SK-N-SH (cell line): ENCODE measurements at regions not wholly inside any gene's neighbourhood (a gene's known extent, or its start where the extent isn't known, plus 50 kb on each side); places are given as distances from the start of the nearest gene placed in this dataset.

Source experiments
- CTCF ChIA-PET: fragments of 300-600, 350-600 bp; formaldehyde crosslinking; extraction: SDS; loops from one replicate; lab custom pipeline; 2021; lab: Yijun Ruan, JAX
- POLR2A ChIA-PET: fragments of 350-600 bp; sonication (Branson Sonifier 250); formaldehyde crosslinking; extraction: SDS; loops from one replicate; lab custom pipeline; 2020; ENCODE audit warnings: antibody characterized with exemption, inconsistent platforms; lab: Yijun Ruan, JAX
- DNase-seq: peaks from one replicate; pipeline ENCODE4 v3.0.0; 2012
- H2AFZ ChIP-seq: fragments of 200-600 bp; sonication (generic); 2 replicates; pipeline ENCODE4 v1.8.1; 2016; ENCODE audit warnings: antibody characterized with exemption, mild to moderate bottlenecking, low read depth
- H3F3A ChIP-seq: fragments of 200-600 bp; sonication (generic); replicated peaks from 2 replicates; pipeline ENCODE3; 2016; ENCODE audit warnings: antibody characterized with exemption, mild to moderate bottlenecking; ENCODE audit not compliant: insufficient read depth
- H3K27ac ChIP-seq, 2 experiments: fragments of 200-500 bp in 1 of 2; fragments of 200-600 bp in 1 of 2; sonication (Bioruptor generic) in 1 of 2; sonication (generic), shearing (Covaris generic) in 1 of 2; 2 replicates each; pipeline versions ENCODE4 v1.5.1 to v1.6.1; 2014 to 2016; ENCODE audit warnings: low read depth in 2 of 2, inconsistent platforms in 1 of 2, low read length in 1 of 2, mild to moderate bottlenecking in 1 of 2, mixed read lengths in 1 of 2
- H3K27me3 ChIP-seq: fragments of 200-600 bp; sonication (generic), shearing (Covaris generic); 2 replicates; pipeline ENCODE4 v1.6.1; 2016; ENCODE audit warnings: mixed run types; ENCODE audit not compliant: insufficient read depth
- H3K36me3 ChIP-seq, 2 experiments: fragments of 200-500 bp in 1 of 2; fragments of 200-600 bp in 1 of 2; sonication (Bioruptor generic) in 1 of 2; sonication (generic) in 1 of 2; replicated peaks in 1 of 2; 2 replicates each; pipeline versions ENCODE3 to v1.5.1; 2014 to 2016; ENCODE audit warnings: low read length in 1 of 2, mild to moderate bottlenecking in 1 of 2; ENCODE audit not compliant: insufficient read depth in 2 of 2, control insufficient read depth in 1 of 2
- H3K4me1 ChIP-seq, 2 experiments: fragments of 200-500 bp in 1 of 2; fragments of 200-600 bp in 1 of 2; sonication (Bioruptor generic) in 1 of 2; sonication (generic), shearing (Covaris generic) in 1 of 2; 2 replicates each; pipeline versions ENCODE4 v1.5.1 to v1.6.1; 2014 to 2016; ENCODE audit warnings: low read depth in 1 of 2, low read length in 1 of 2, mixed run types in 1 of 2; ENCODE audit not compliant: insufficient read depth in 2 of 2, control insufficient read depth in 1 of 2
- H3K4me2 ChIP-seq: fragments of 200-600 bp; sonication (generic), shearing (Covaris generic); 2 replicates; pipeline ENCODE4 v1.6.1; 2017; ENCODE audit warnings: mixed run types
- H3K4me3 ChIP-seq, 2 experiments: fragments of 200-500 bp in 1 of 2; fragments of 200-600 bp in 1 of 2; sonication (Bioruptor generic) in 1 of 2; sonication (generic), shearing (Covaris generic) in 1 of 2; 2 replicates each; pipeline versions ENCODE4 v1.5.1 to v1.8.1; 2014 to 2016; ENCODE audit warnings: low read depth in 2 of 2, inconsistent platforms in 1 of 2, low read length in 1 of 2, mild to moderate bottlenecking in 1 of 2, mixed read lengths in 1 of 2, moderate library complexity in 1 of 2
- H3K79me2 ChIP-seq: fragments of 200-600 bp; sonication (generic); 2 replicates; pipeline ENCODE4 v1.8.1; 2017; ENCODE audit warnings: mild to moderate bottlenecking; ENCODE audit not compliant: insufficient read depth
- H3K9ac ChIP-seq: fragments of 200-600 bp; sonication (generic); 2 replicates; pipeline ENCODE4 v1.6.1; 2017; ENCODE audit warnings: mixed run types
- H3K9me2 ChIP-seq: fragments of 200-600 bp; sonication (generic); 2 replicates; pipeline ENCODE4 v1.6.1; 2017; ENCODE audit warnings: mixed run types
- H3K9me3 ChIP-seq: fragments of 200-600 bp; sonication (generic); 2 replicates; pipeline ENCODE4 v1.6.1; 2017; ENCODE audit warnings: mixed run types, mild to moderate bottlenecking, moderate library complexity
- H4K20me1 ChIP-seq: fragments of 200-600 bp; sonication (generic); 2 replicates; pipeline ENCODE4 v1.6.1; 2017; ENCODE audit warnings: mild to moderate bottlenecking, mixed run types; ENCODE audit not compliant: insufficient read depth
- ELF1 ChIP-seq: IDR thresholded peaks from 2 replicates; pipeline ENCODE4 v1.4.0; 2012
- EP300 ChIP-seq, 2 experiments: IDR thresholded peaks; 2 replicates each; pipeline versions ENCODE4 v1.4.0 to v1.6.1; 2012; ENCODE audit warnings: borderline replicate concordance in 1 of 2, low read depth in 1 of 2, low read length in 1 of 2
- EZH2phosphoT487 ChIP-seq: fragments of 200-600 bp; sonication (generic); IDR thresholded peaks from 2 replicates; pipeline ENCODE4 v1.6.1; 2017; ENCODE audit warnings: low read depth, mixed run types, mild to moderate bottlenecking, antibody characterized with exemption, moderate library complexity, borderline replicate concordance
- FOXJ3 ChIP-seq: sonication (generic); formaldehyde crosslinking; IDR thresholded peaks from 2 replicates; pipeline ENCODE4 v1.5.1; 2020; ENCODE audit warnings: mild to moderate bottlenecking, missing genetic modification reagents
- GATA2 ChIP-seq: sonication (generic); formaldehyde crosslinking; IDR thresholded peaks from 2 replicates; pipeline ENCODE4 v1.5.0; 2020; ENCODE audit warnings: mild to moderate bottlenecking, missing genetic modification reagents
- JUND ChIP-seq: IDR thresholded peaks from 2 replicates; pipeline ENCODE4 v1.4.0; 2012
- MXI1 ChIP-seq: IDR thresholded peaks from 2 replicates; pipeline ENCODE4 v1.6.1; 2012; ENCODE audit warnings: mild to moderate bottlenecking, low read depth, low read length, improper control_type of control experiment
- NRF1 ChIP-seq: IDR thresholded peaks from 2 replicates; pipeline ENCODE4 v1.6.1; 2012; ENCODE audit warnings: low read depth, mild to moderate bottlenecking, low read length
- POLR2AphosphoS5 ChIP-seq: IDR thresholded peaks from 2 replicates; pipeline ENCODE4 v1.6.1; 2012; ENCODE audit warnings: low read depth, low read length
- RCOR1 ChIP-seq: fragments of 150-350 bp; IDR thresholded peaks from 2 replicates; pipeline ENCODE4 v1.6.1; 2017; ENCODE audit warnings: antibody characterized with exemption, low read length
- SIN3A ChIP-seq: IDR thresholded peaks from 2 replicates; pipeline ENCODE4 v1.6.1; 2012; ENCODE audit warnings: low read depth, mild to moderate bottlenecking, low read length, moderate library complexity, borderline replicate concordance
- WGBS: methylation state at CpG from one replicate; pipeline ENCODE4 v1.1.6; 2017; ENCODE audit warnings: low lambda C conversion rate; 5-methylcytosine and 5-hydroxymethylcytosine counted together
- TF ChIP-seq, protein P1 (sequence below): IDR thresholded peaks from 2 replicates; pipeline ENCODE4; 2012
- TF ChIP-seq, protein P2 (sequence below): IDR thresholded peaks from 2 replicates; pipeline ENCODE4 v1.4.0; 2012; ENCODE audit warnings: low read depth
- TF ChIP-seq, protein P3 (sequence below): IDR thresholded peaks from 2 replicates; pipeline ENCODE4 v1.4.0; 2012; ENCODE audit warnings: low read depth, borderline replicate concordance

DNA sequence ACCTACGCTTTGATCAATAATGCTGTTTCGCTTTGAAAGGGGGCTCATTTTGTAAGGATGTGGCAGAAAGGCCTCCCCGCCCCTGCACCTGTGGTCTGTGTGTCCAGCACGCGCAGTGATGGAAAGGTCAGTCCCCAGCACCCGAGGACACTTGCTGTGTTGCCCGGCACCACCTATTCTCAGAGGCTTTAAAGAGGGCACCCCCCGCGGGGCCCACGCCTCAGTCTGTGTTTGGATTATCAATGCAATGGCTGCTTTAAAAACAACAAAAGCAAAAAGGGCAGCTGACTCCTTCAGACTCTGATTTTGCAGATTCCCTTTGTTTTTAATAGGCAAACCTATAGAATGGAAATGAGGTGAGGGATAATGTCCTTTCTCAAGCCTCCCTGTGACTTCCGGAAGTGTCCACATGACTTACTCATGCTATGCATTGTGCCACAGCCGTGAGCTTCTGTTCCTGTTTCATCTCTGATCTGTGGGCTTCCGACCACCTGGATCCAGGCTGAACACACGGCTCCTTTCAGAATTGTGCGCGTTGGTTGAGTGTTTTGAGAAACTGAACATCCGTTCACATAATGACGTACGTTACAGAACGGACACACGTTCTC is 416.2 kb downstream of the IRX2 start:
- no peaks in the 10 kb centered on the region for H3F3A ChIP-seq
- 24% methylated on average over 17 of the region's 21 CpGs for WGBS
- no peaks in the 10 kb centered on the region for H3K36me3 ChIP-seq
- no peak overlapping the region for H2AFZ ChIP-seq
- H3K4me3 ChIP-seq: no peak overlapping the region
- no peaks in the 10 kb centered on the region for H3K9me2 ChIP-seq
- CTCF ChIA-PET: no interaction called here
- H3K4me1 ChIP-seq: no peaks in the 10 kb centered on the region
- H4K20me1 ChIP-seq: no peaks in the 10 kb centered on the region
- H3K9me3 ChIP-seq: no peaks in the 10 kb centered on the region
- H3K4me2 ChIP-seq: no peak overlapping the region
- TF ChIP-seq RCOR1: no peak
- TF ChIP-seq, protein P1, sequence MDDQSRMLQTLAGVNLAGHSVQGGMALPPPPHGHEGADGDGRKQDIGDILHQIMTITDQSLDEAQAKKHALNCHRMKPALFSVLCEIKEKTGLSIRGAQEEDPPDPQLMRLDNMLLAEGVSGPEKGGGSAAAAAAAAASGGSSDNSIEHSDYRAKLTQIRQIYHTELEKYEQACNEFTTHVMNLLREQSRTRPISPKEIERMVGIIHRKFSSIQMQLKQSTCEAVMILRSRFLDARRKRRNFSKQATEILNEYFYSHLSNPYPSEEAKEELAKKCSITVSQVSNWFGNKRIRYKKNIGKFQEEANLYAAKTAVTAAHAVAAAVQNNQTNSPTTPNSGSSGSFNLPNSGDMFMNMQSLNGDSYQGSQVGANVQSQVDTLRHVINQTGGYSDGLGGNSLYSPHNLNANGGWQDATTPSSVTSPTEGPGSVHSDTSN: no peak
- TF ChIP-seq EP300 (IDR thresholded peaks at IDR 0.05; ENCODE audit: borderline replicate concordance in 1 of 2, low read depth in 1 of 2, low read length in 1 of 2): no peak
- TF ChIP-seq SIN3A: no peak
- TF ChIP-seq, protein P2, sequence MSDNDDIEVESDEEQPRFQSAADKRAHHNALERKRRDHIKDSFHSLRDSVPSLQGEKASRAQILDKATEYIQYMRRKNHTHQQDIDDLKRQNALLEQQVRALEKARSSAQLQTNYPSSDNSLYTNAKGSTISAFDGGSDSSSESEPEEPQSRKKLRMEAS: no peak
- TF ChIP-seq, protein P3, sequence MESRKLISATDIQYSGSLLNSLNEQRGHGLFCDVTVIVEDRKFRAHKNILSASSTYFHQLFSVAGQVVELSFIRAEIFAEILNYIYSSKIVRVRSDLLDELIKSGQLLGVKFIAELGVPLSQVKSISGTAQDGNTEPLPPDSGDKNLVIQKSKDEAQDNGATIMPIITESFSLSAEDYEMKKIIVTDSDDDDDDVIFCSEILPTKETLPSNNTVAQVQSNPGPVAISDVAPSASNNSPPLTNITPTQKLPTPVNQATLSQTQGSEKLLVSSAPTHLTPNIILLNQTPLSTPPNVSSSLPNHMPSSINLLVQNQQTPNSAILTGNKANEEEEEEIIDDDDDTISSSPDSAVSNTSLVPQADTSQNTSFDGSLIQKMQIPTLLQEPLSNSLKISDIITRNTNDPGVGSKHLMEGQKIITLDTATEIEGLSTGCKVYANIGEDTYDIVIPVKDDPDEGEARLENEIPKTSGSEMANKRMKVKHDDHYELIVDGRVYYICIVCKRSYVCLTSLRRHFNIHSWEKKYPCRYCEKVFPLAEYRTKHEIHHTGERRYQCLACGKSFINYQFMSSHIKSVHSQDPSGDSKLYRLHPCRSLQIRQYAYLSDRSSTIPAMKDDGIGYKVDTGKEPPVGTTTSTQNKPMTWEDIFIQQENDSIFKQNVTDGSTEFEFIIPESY: no peak
- POLR2A ChIA-PET: no interaction called here
- no peak overlapping the region for H3K9ac ChIP-seq
- no peak for DNase-seq
- no peaks in the 10 kb centered on the region for H3K79me2 ChIP-seq
- peaks cover 43% of the 10 kb centered on the region; the same call in 1 of the 2 replicates for H3K27me3 ChIP-seq
- no peak overlapping the region for H3K27ac ChIP-seq

- no peak overlapping the region for H2AFZ ChIP-seq
- no peak for TF ChIP-seq ELF1
- no peak overlapping the region for H3K4me3 ChIP-seq
- no peaks in the 10 kb centered on the region for H3K36me3 ChIP-seq
- no peaks in the 10 kb centered on the region for H3K4me1 ChIP-seq
- no peaks in the 10 kb centered on the region for H3K79me2 ChIP-seq
- no peak overlapping the region for H3K4me2 ChIP-seq
- H3K9ac ChIP-seq: no peak overlapping the region
- ChIA-PET CTCF (no interaction called here), POLR2A (no interaction called here)
- no peaks in the 10 kb centered on the region for H3F3A ChIP-seq
- H3K9me3 ChIP-seq: no peaks in the 10 kb centered on the region
- WGBS: 4% methylated on average over 13 of the region's 24 CpGs
- H3K9me2 ChIP-seq: no peaks in the 10 kb centered on the region
- no peak for DNase-seq
- H3K27me3 ChIP-seq: peaks cover 43% of the 10 kb centered on the region; the same call in 1 of the 2 replicates
- no peaks in the 10 kb centered on the region for H4K20me1 ChIP-seq
- H3K27ac ChIP-seq: no peak overlapping the region
Measured at GRCh38 chr5:2334719-2335118, 416.8 kb downstream of the IRX2 start.

GRCh38 chr5:2333291-2333690 is 418.2 kb downstream of the IRX2 start:
- Histone ChIP-seq H3K27me3 (peaks cover 39% of the 10 kb centered on the region; the same call in 1 of the 2 replicates), H2AFZ (no peak overlapping the region), H3K27ac (no peak overlapping the region), H3K4me3 (no peak overlapping the region), H3K9me2 (no peaks in the 10 kb centered on the region), H3K36me3 (no peaks in the 10 kb centered on the region), H3K79me2 (no peaks in the 10 kb centered on the region), H3K9ac (no peak overlapping the region), H3K9me3 (no peaks in the 10 kb centered on the region), H3K4me1 (no peaks in the 10 kb centered on the region), H4K20me1 (no peaks in the 10 kb centered on the region), H3K4me2 (no peak overlapping the region), H3F3A (no peaks in the 10 kb centered on the region)
- POLR2A ChIA-PET: no interaction called here
- 0% methylated on average over 4 of the region's 4 CpGs for WGBS
- DNase-seq: no peak
- TF ChIP-seq EP300 (IDR thresholded peaks at IDR 0.05; ENCODE audit: borderline replicate concordance in 1 of 2, low read depth in 1 of 2, low read length in 1 of 2) (no peak), NRF1 (no peak), FOXJ3 (CRISPR knock-in tag) (no peak), POLR2AphosphoS5 (no peak), MXI1 (no peak), EZH2phosphoT487 (no peak), JUND (no peak), GATA2 (CRISPR knock-in tag) (no peak)
- TF ChIP-seq, protein P2: no peak
- TF ChIP-seq, protein P3: no peak
- CTCF ChIA-PET: no interaction called here
